HepG2 (cell line): ENCODE measurements at regions not wholly inside any gene's neighbourhood (a gene's known extent, or its start where the extent isn't known, plus 50 kb on each side); places are given as distances from the start of the nearest gene placed in this dataset.

Experiments
- ATAC-seq: fragments of 200-7000 bp; cut with Tn5 transposase; 3 replicates; pipeline ENCODE4 v1.9.1; 2020; ENCODE audit warnings: mild to moderate bottlenecking, moderate library complexity
- BruUV-seq: library from RNA; stranded (reverse); fragments of 400-500 nt; replicated peaks from 2 replicates; lab custom pipeline; 2021; lab: Mats Ljungman, UMichigan
- CTCF ChIA-PET: fragments of 300-600 bp; formaldehyde crosslinking; extraction: SDS; loops from one replicate; lab custom pipeline; 2021; ENCODE audit warnings: low total read pairs, inconsistent platforms, low intra/inter-chr PET ratio; lab: Yijun Ruan, JAX
- POLR2A ChIA-PET: fragments of 350-600 bp; sonication (Branson Sonifier 250); formaldehyde crosslinking; loops from one replicate; lab custom pipeline; 2020; ENCODE audit warnings: antibody characterized with exemption, inconsistent platforms; lab: Yijun Ruan, JAX
- DNase-seq: peaks from one replicate; pipeline ENCODE4 v3.0.0-alpha.2; 2015; ENCODE audit warnings: low spot score
- FAIRE-seq: peaks from 3 replicates; lab custom pipeline; 2011; peaks lifted over from hg19 to GRCh38; lab: Jason Lieb, UNC
- H2AFZ ChIP-seq: one replicate; pipeline ENCODE4 v1.6.1; 2011; ENCODE audit warnings: low read length, inconsistent platforms
- H3K27ac ChIP-seq: fragments of 300-600 bp; 3 replicates; pipeline ENCODE4 v1.8.0; 2011; ENCODE audit warnings: mixed run types, mild to moderate bottlenecking, mixed read lengths, low read length, inconsistent platforms; ENCODE audit not compliant: insufficient read depth; ENCODE audit errors: extremely low read length
- H3K27me3 ChIP-seq, 2 experiments: fragments of 200-600 bp in 1 of 2; 2 replicates in 1 of 2; 3 replicates in 1 of 2; pipeline versions ENCODE4 v1.6.0 to v1.8.0; 2011; ENCODE audit warnings: low read length in 2 of 2, mild to moderate bottlenecking in 2 of 2, moderate library complexity in 2 of 2, inconsistent platforms in 1 of 2; ENCODE audit not compliant: insufficient read depth in 2 of 2, control insufficient read depth in 1 of 2
- H3K36me3 ChIP-seq, 2 experiments: fragments of 200-600 bp in 1 of 2; replicated peaks in 1 of 2; 2 replicates in 1 of 2; 3 replicates in 1 of 2; pipeline versions ENCODE4 v1.5.1 to v1.8.0; 2011; ENCODE audit warnings: low read length in 2 of 2, inconsistent platforms in 1 of 2; ENCODE audit not compliant: insufficient read depth in 2 of 2, control insufficient read depth in 1 of 2
- H3K4me1 ChIP-seq: 2 replicates; pipeline ENCODE4 v1.5.1; 2012; ENCODE audit warnings: low read length, inconsistent platforms; ENCODE audit not compliant: insufficient read depth
- H3K4me2 ChIP-seq: 2 replicates; pipeline ENCODE4 v1.6.0; 2011; ENCODE audit warnings: low read depth, low read length, inconsistent platforms
- H3K4me3 ChIP-seq, 3 experiments: fragments of 200-600 bp in 1 of 3; sonication (generic), shearing (Covaris generic) in 1 of 3; replicated peaks in 1 of 3; 2 replicates each; pipeline ENCODE4 v1.5.1; 2011 to 2016; ENCODE audit warnings: low read length in 3 of 3, inconsistent platforms in 2 of 3, low read depth in 2 of 3, mild to moderate bottlenecking in 2 of 3, control low read depth in 1 of 3, mixed read lengths in 1 of 3; ENCODE audit not compliant: insufficient read depth in 1 of 3
- H3K79me2 ChIP-seq: one replicate; pipeline ENCODE4 v1.6.1; 2011; ENCODE audit warnings: low read length, inconsistent platforms; ENCODE audit not compliant: insufficient read depth
- H3K9ac ChIP-seq: 2 replicates; pipeline ENCODE4 v1.6.0; 2011; ENCODE audit warnings: mild to moderate bottlenecking, low read depth, low read length, inconsistent platforms; ENCODE audit not compliant: insufficient read depth
- H3K9me3 ChIP-seq: 2 replicates; pipeline ENCODE4 v1.5.1; 2012; ENCODE audit warnings: mild to moderate bottlenecking, low read length
- H4K20me1 ChIP-seq: 2 replicates; pipeline ENCODE4 v1.6.0; 2011; ENCODE audit warnings: inconsistent platforms, mild to moderate bottlenecking, low read length, moderate library complexity; ENCODE audit not compliant: insufficient read depth
- ATF1 ChIP-seq: IDR thresholded peaks from 2 replicates; pipeline ENCODE4 v1.6.1; 2016; ENCODE audit warnings: mild to moderate bottlenecking, control low read depth
- E2F5 ChIP-seq: sonication (generic); formaldehyde crosslinking; conservative IDR thresholded peaks from 2 replicates; pipeline ENCODE4 v1.4.0; 2020; ENCODE audit warnings: missing genetic modification reagents
- FLYWCH1 ChIP-seq: sonication (generic); formaldehyde crosslinking; IDR thresholded peaks from 2 replicates; pipeline ENCODE4 v1.8.1; 2023; ENCODE audit warnings: mild to moderate bottlenecking, missing genetic modification reagents
- MLLT10 ChIP-seq: sonication (generic); formaldehyde crosslinking; IDR thresholded peaks from 2 replicates; pipeline ENCODE4 v1.4.0; 2020; ENCODE audit warnings: missing genetic modification reagents
- NCOA1 ChIP-seq: sonication (generic); formaldehyde crosslinking; IDR thresholded peaks from 2 replicates; pipeline ENCODE4 v1.9.0; 2021; ENCODE audit warnings: missing genetic modification reagents
- TAF1 ChIP-seq: sonication (generic); formaldehyde crosslinking; IDR thresholded peaks from 2 replicates; pipeline ENCODE4 v1.4.0; 2020; ENCODE audit warnings: missing genetic modification reagents
- TP53 ChIP-seq: sonication (generic); formaldehyde crosslinking; conservative IDR thresholded peaks from 2 replicates; pipeline ENCODE4 v1.4.0; 2020; ENCODE audit warnings: missing genetic modification reagents
- YEATS4 ChIP-seq: sonication (generic); formaldehyde crosslinking; IDR thresholded peaks from 2 replicates; pipeline ENCODE4 v1.4.0; 2020; ENCODE audit warnings: missing genetic modification reagents, borderline replicate concordance
- ZBTB7B ChIP-seq: sonication (generic); formaldehyde crosslinking; IDR thresholded peaks from 2 replicates; pipeline ENCODE4 v1.4.0; 2020; ENCODE audit warnings: missing genetic modification reagents
- ZNF326 ChIP-seq: sonication (generic); formaldehyde crosslinking; IDR thresholded peaks from 2 replicates; pipeline ENCODE4 v1.4.0; 2020; ENCODE audit warnings: missing genetic modification reagents, borderline replicate concordance
- ZNF407 ChIP-seq: sonication (generic); formaldehyde crosslinking; IDR thresholded peaks from one replicate; pipeline ENCODE4 v1.5.1; 2020; ENCODE audit warnings: mild to moderate bottlenecking, missing genetic modification reagents; ENCODE audit errors: not compliant biosample characterization
- ZNF562 ChIP-seq: sonication (generic); formaldehyde crosslinking; IDR thresholded peaks from 2 replicates; pipeline ENCODE4 v1.8.0; 2022; ENCODE audit warnings: missing genetic modification reagents, borderline replicate concordance
- WGBS: methylation state at CpG from one replicate; pipeline ENCODE4 v1.1.6; 2017; ENCODE audit warnings: low lambda C conversion rate; 5-methylcytosine and 5-hydroxymethylcytosine counted together
- in situ Hi-C: cut with HindIII; loops from 2 replicates; pipeline ENCODE4 v1.10.0; 2017; ENCODE audit warnings: low pct_unique_long_range_greater_than_20kb; ENCODE audit not compliant: extremely low pct_ligation_motif_present
- intact Hi-C: fragments of 100-400 bp; cut with micrococcal nuclease; formaldehyde crosslinking; loops from one replicate; pipeline ENCODE4 v1.10.0; 2022; ENCODE audit not compliant: unreplicated experiment

DNA sequence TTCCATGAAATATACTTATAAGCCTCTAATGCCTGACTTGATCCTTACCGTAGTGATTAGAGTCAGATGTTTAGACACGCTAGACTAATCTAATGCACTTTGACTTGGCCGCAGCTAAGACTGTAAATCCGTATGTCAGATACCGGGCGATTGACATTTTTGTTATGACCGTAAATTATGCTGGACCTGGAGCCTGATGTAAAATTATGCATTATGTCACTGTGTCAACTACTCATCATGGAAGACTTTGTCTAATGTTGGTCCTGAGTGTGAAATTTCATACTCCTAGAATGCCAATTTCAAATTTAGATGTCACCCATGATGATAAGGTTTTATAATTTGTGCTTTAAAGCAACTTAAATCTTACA lies 123.6 kb upstream of the LIMCH1 start (continued):
- TF ChIP-seq ZBTB7B (CRISPR knock-in tag) = no peak
- TF ChIP-seq, all 625 proteins: peak for 0

DNA sequence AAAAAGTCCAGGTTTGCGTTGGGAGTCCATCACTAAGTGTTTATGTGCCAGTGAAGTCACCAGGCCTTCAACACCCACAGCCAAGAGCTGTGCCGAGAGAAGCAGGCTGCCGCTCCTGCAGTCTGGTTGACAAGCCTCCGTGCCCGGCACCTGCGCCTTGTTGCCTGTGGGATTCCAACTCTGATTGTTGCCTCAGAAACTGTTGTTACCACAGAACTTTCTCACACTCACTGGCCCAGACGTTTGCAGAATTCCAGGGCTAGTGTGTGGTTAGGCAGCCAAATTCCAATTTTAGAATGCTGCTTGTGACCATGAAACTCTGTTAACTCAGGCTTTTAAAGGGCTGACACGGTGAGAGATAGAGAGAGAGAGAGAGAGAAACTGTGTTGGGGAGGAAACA lies 119.5 kb upstream of the LIMCH1 start:
- ChIA-PET POLR2A (no interaction called here), CTCF (no interaction called here)
- ATAC-seq = no peak
- 0% methylated on average over 3 of the region's 8 CpGs for WGBS
- H3K36me3 ChIP-seq = no peaks in the 10 kb centered on the region
- H3K4me2 ChIP-seq = no peak overlapping the region
- no peaks in the 10 kb centered on the region for H3K79me2 ChIP-seq
- H3K27ac ChIP-seq = no peak overlapping the region
- no peaks in the 10 kb centered on the region for H3K9me3 ChIP-seq
- intact Hi-C loops = no loop called here
- no TSS peak for BruUV-seq
- H3K4me1 ChIP-seq = no peaks in the 10 kb centered on the region
- TF ChIP-seq YEATS4 (CRISPR knock-in tag) (no peak), ATF1 (CRISPR knock-in tag) (no peak), TP53 (CRISPR knock-in tag) (no peak), TAF1 (no peak), ZNF326 (no peak), ZNF562 (CRISPR knock-in tag) (no peak), NCOA1 (no peak), MLLT10 (no peak), E2F5 (CRISPR knock-in tag) (no peak), ZNF407 (no peak), FLYWCH1 (CRISPR knock-in tag) (no peak)
- TF ChIP-seq, all 625 proteins: peak for 0
- no peak overlapping the region for H3K4me3 ChIP-seq
- H2AFZ ChIP-seq = no peak overlapping the region
- H3K9ac ChIP-seq = no peak overlapping the region
- FAIRE-seq = no peak
- no peaks in the 10 kb centered on the region for H4K20me1 ChIP-seq
- in situ Hi-C loops = no loop called here
- no peak for DNase-seq
- H3K27me3 ChIP-seq = peaks cover 0 to 7% of the 10 kb centered on the region in 2 experiments; a peak in 3 of 5 replicates
